A673 (cell line): ENCODE measurements at regions not wholly inside any gene's neighbourhood (a gene's known extent, or its start where the extent isn't known, plus 50 kb on each side); places are given as distances from the start of the nearest gene placed in this dataset.

Experiments used
- BruUV-seq: library from RNA; stranded (reverse); fragments of 400-500 nt; replicated peaks from 2 replicates; lab custom pipeline; 2021; lab: Mats Ljungman, UMichigan
- CTCF ChIA-PET: fragments of 300-600 bp; sonication (Branson Sonifier 250); formaldehyde crosslinking; loops from one replicate; lab custom pipeline; 2022; ENCODE audit warnings: antibody characterized with exemption; lab: Charles Lee
- POLR2A ChIA-PET: fragments of 300-600 bp; sonication (Branson Sonifier 250); formaldehyde crosslinking; loops from one replicate; lab custom pipeline; 2022; ENCODE audit warnings: antibody characterized with exemption; ENCODE audit not compliant: low non-redundant PET; lab: Charles Lee
- DNase-seq: peaks from one replicate; pipeline ENCODE4 v3.0.0-alpha.2; 2015; ENCODE audit warnings: low spot score
- H3K27ac ChIP-seq: fragments of 200-600 bp; sonication (generic); 2 replicates; pipeline ENCODE4 v1.5.1; 2016; ENCODE audit warnings: mixed run types, low read depth, mild to moderate bottlenecking, mixed read lengths, antibody characterized with exemption, low read length; ENCODE audit not compliant: poor library complexity, severe bottlenecking
- H3K27me3 ChIP-seq: fragments of 200-600 bp; sonication (generic); replicated peaks from 2 replicates; pipeline ENCODE4 v1.6.1; 2017; ENCODE audit warnings: mixed run types, low read depth, mild to moderate bottlenecking, mixed read lengths, antibody characterized with exemption, low read length; ENCODE audit not compliant: insufficient read depth, poor library complexity
- H3K36me3 ChIP-seq: fragments of 200-600 bp; sonication (generic); 2 replicates; pipeline ENCODE4 v1.6.1; 2016; ENCODE audit warnings: mixed run types, mild to moderate bottlenecking, mixed read lengths, antibody characterized with exemption, low read length; ENCODE audit not compliant: insufficient read depth, poor library complexity, severe bottlenecking
- H3K4me1 ChIP-seq: fragments of 200-600 bp; sonication (generic); 2 replicates; pipeline ENCODE4 v1.6.1; 2017; ENCODE audit warnings: mixed run types, mild to moderate bottlenecking, mixed read lengths, antibody characterized with exemption, low read length; ENCODE audit not compliant: insufficient read depth, poor library complexity, severe bottlenecking
- H3K4me3 ChIP-seq: fragments of 200-600 bp; sonication (generic); 2 replicates; pipeline ENCODE4 v1.5.1; 2016; ENCODE audit warnings: low read depth, mixed run types, mild to moderate bottlenecking, mixed read lengths, low read length; ENCODE audit not compliant: poor library complexity, severe bottlenecking
- H3K9me3 ChIP-seq: fragments of 200-600 bp; sonication (generic); 2 replicates; pipeline ENCODE4 v1.6.1; 2016; ENCODE audit warnings: mixed run types, low read depth, mild to moderate bottlenecking, mixed read lengths, antibody characterized with exemption, low read length; ENCODE audit not compliant: poor library complexity, severe bottlenecking
- EZH2 ChIP-seq: fragments of 200-600 bp; sonication (generic); IDR thresholded peaks from 2 replicates; pipeline ENCODE4 v1.6.1; 2017; ENCODE audit warnings: borderline replicate concordance, low read depth, mild to moderate bottlenecking, mixed read lengths, antibody characterized with exemption, low read length; ENCODE audit not compliant: poor library complexity, severe bottlenecking
- intact Hi-C: fragments of 100-400 bp; cut with micrococcal nuclease; formaldehyde crosslinking; loops from one replicate; pipeline ENCODE4 v1.10.0; 2022; ENCODE audit not compliant: unreplicated experiment
- TF ChIP-seq, protein P1 (sequence below): fragments of 300-800, 200-600 bp; sonication (generic); conservative IDR thresholded peaks from 2 replicates; pipeline ENCODE4 v1.5.1; 2017; ENCODE audit warnings: low read depth, mild to moderate bottlenecking, antibody characterized with exemption, low read length, moderate library complexity, mixed read lengths

DNA sequence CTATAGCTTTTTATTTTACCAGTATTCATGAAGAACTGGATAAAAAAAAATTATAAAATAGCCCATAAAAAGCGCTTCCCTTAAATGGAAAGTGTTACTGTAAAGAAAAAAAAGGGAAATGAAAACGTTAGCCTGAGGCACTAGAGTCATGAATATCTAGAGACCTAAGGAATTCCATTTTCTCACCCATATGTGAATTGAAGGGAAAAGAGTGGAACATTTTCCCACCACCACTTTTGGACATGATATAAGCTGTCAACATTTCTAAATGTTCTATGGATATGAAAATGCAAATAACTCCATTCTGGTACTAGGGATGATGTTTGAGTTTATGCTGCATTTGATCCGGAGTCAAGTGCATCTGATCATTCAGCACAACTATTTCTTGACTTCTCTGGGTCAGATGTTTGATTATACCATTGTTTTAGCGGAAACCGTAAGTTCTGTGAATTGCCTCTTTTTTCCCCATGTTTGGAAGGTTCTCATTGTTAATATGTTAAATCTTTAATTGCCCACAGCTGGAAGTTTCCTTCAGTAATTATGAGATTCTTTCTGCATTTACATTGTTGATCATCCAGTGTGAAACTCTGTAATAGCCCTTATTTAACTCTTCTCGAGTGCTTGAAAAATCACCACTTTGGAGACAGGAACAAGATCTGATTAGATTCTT lies 467.4 kb upstream of the SEMA6A start:
- intact Hi-C loops = no loop called here

DNA sequence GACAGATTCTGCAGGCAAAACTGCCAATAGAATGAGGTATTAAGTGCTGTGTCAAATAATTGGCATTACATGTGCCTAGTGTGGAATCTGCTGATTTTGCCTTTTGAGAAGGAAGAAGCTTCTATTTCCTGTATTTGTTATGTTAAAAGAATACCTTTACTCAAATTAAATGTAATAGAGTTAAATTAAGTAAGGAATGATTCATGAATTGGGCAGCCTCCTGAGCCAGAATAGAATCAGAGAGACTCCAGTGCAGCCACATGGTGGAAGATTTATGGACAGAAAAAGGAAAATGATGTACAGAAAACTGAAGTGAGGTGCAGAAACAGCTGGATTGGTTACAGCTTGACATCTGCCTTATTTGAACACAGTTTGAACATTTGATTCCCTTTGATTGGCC lies 464.4 kb upstream of the SEMA6A start:
- Histone ChIP-seq H3K9me3 (no peaks in the 10 kb centered on the region), H3K27ac (no peak overlapping the region), H3K4me3 (no peak overlapping the region), H3K27me3 (no peaks in the 10 kb centered on the region), H3K4me1 (no peaks in the 10 kb centered on the region), H3K36me3 (no peaks in the 10 kb centered on the region)
- POLR2A ChIA-PET = no interaction called here
- DNase-seq = no peak
- CTCF ChIA-PET = no interaction called here
- BruUV-seq = no TSS peak
- TF ChIP-seq, protein P1, sequence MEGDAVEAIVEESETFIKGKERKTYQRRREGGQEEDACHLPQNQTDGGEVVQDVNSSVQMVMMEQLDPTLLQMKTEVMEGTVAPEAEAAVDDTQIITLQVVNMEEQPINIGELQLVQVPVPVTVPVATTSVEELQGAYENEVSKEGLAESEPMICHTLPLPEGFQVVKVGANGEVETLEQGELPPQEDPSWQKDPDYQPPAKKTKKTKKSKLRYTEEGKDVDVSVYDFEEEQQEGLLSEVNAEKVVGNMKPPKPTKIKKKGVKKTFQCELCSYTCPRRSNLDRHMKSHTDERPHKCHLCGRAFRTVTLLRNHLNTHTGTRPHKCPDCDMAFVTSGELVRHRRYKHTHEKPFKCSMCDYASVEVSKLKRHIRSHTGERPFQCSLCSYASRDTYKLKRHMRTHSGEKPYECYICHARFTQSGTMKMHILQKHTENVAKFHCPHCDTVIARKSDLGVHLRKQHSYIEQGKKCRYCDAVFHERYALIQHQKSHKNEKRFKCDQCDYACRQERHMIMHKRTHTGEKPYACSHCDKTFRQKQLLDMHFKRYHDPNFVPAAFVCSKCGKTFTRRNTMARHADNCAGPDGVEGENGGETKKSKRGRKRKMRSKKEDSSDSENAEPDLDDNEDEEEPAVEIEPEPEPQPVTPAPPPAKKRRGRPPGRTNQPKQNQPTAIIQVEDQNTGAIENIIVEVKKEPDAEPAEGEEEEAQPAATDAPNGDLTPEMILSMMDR = no peak
- TF ChIP-seq EZH2 = no peak
- intact Hi-C loops = no loop called here

More for the DNA sequence above, 467.4 kb upstream of the SEMA6A start:
- POLR2A ChIA-PET = no interaction called here
- no peaks in the 10 kb centered on the region for H3K9me3 ChIP-seq
- TF ChIP-seq, protein P1 = no peak
- no peak for TF ChIP-seq EZH2
- no TSS peak for BruUV-seq
- no peak overlapping the region for H3K4me3 ChIP-seq
- peak; percentile 33 for DNase-seq
- H3K27me3 ChIP-seq = no peaks in the 10 kb centered on the region
- H3K27ac ChIP-seq = no peak overlapping the region
- H3K36me3 ChIP-seq = no peaks in the 10 kb centered on the region
- CTCF ChIA-PET = no interaction called here
- H3K4me1 ChIP-seq = no peaks in the 10 kb centered on the region

DNA sequence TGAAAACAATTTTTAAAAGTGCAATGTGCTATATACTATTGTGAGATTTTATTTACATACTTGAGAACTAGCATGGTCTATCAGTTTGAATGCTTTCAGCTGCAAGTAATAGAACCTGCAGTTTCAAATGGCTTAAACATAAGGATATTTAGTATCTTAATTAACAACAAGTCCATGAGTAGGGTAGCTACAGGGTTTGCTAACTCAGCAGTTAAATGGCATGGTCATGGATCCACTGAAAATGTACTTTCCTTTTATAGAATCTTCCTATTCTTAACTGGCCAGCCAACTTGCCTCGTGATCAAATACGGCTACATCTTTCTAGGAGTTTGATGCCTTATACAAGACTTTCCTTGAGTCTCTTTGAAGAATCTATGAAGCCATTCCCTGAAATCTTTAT lies 452.8 kb upstream of the SEMA6A start:
- no peak for DNase-seq
- H3K9me3 ChIP-seq = no peaks in the 10 kb centered on the region
- intact Hi-C loops = no loop called here
- ChIA-PET CTCF (no interaction called here), POLR2A (no interaction called here)
- no peaks in the 10 kb centered on the region for H3K4me1 ChIP-seq
- no peak overlapping the region for H3K27ac ChIP-seq
- H3K27me3 ChIP-seq = no peaks in the 10 kb centered on the region
- no peak overlapping the region for H3K4me3 ChIP-seq
- no TSS peak for BruUV-seq
- H3K36me3 ChIP-seq = no peaks in the 10 kb centered on the region
- TF ChIP-seq, protein P1 = no peak
- TF ChIP-seq EZH2 = no peak
